HG03066 (cell line): ENCODE measurements at regions not wholly inside any gene's neighbourhood (a gene's known extent, or its start where the extent isn't known, plus 50 kb on each side); places are given as distances from the start of the nearest gene placed in this dataset.

ENCODE experiments used
- ATAC-seq: cut with Tn5 transposase; IDR thresholded peaks from one replicate; pipeline ENCODE4 v1.9.1; 2021; ENCODE audit warnings: low read depth; ENCODE audit not compliant: unreplicated experiment

- no peak for ATAC-seq
Observed at GRCh38 chr9:84169240-84169639, 171.3 kb downstream of the SLC28A3 start.

GRCh38 chr9:84170521-84171141 lies 169.9 kb downstream of the SLC28A3 start:
- ATAC-seq = no peak

- ATAC-seq = no peak
Observed at GRCh38 chr9:84173961-84174360, 166.6 kb downstream of the SLC28A3 start.

- ATAC-seq = no peak
Observed at GRCh38 chr9:84174486-84174885, 166.1 kb downstream of the SLC28A3 start.

GRCh38 chr9:84177407-84177806 lies 163.2 kb downstream of the SLC28A3 start:
- ATAC-seq = no peak

GRCh38 chr9:84179531-84179930 lies 161.0 kb downstream of the SLC28A3 start:
- ATAC-seq = no peak

GRCh38 chr9:84187090-84187489 lies 153.5 kb downstream of the SLC28A3 start:
- no peak for ATAC-seq

GRCh38 chr9:84189904-84190303 lies 150.7 kb downstream of the SLC28A3 start:
- no peak for ATAC-seq

- no peak for ATAC-seq
Observed at GRCh38 chr9:84190411-84190810, 150.1 kb downstream of the SLC28A3 start.

- no peak for ATAC-seq
Observed at GRCh38 chr9:84206801-84207370, 133.7 kb downstream of the SLC28A3 start.

- ATAC-seq = no peak
Observed at GRCh38 chr9:84207491-84207951, 133.0 kb downstream of the SLC28A3 start.

- no peak for ATAC-seq
Observed at GRCh38 chr9:84212246-84212645, 128.3 kb downstream of the SLC28A3 start.

- no peak for ATAC-seq
Observed at GRCh38 chr9:84212982-84213381, 127.6 kb downstream of the SLC28A3 start.

GRCh38 chr9:84216151-84216550 lies 124.4 kb downstream of the SLC28A3 start:
- no peak for ATAC-seq

GRCh38 chr9:84218322-84218721 lies 122.2 kb downstream of the SLC28A3 start:
- ATAC-seq = no peak

- no peak for ATAC-seq
Observed at GRCh38 chr9:84224246-84224645, 116.3 kb downstream of the SLC28A3 start.
